A549 (cell line): ENCODE measurements at regions not wholly inside any gene's neighbourhood (a gene's known extent, or its start where the extent isn't known, plus 50 kb on each side); places are given as distances from the start of the nearest gene placed in this dataset.

Source experiments
- CHD4 ChIP-seq: fragments of 200-600 bp; sonication (generic); IDR thresholded peaks from 2 replicates; pipeline ENCODE4 v1.6.1; 2016; ENCODE audit warnings: antibody characterized with exemption, mild to moderate bottlenecking, borderline replicate concordance
- EP300 ChIP-seq, 2 experiments: fragments of >200 bp; sonication (Bioruptor Twin); formaldehyde crosslinking; IDR thresholded peaks; 2 replicates in 1 of 2; 3 replicates in 1 of 2; pipeline ENCODE4 v1.6.1; 2016 to 2017
- HOXA7 ChIP-seq: fragments of 250-450 bp; sonication (Bioruptor Pico); IDR thresholded peaks from 2 replicates; pipeline ENCODE4 v1.5.0; 2020; ENCODE audit warnings: mild to moderate bottlenecking, moderate library complexity
- MYC ChIP-seq: IDR thresholded peaks from 2 replicates; pipeline ENCODE4 v1.6.1; 2012; ENCODE audit warnings: mild to moderate bottlenecking, inconsistent platforms, low read length, improper control_type of control experiment, borderline replicate concordance
- NFE2L2 ChIP-seq: fragments of 150-350 bp; conservative IDR thresholded peaks from 2 replicates; pipeline ENCODE4 v1.6.1; 2014; ENCODE audit warnings: low read length
- POLR2A ChIP-seq: IDR thresholded peaks from 2 replicates; pipeline ENCODE4 v1.6.1; 2012; ENCODE audit warnings: mild to moderate bottlenecking, low read length
- RAD21 ChIP-seq, 2 experiments: fragments of >200 bp in 1 of 2; sonication (Bioruptor Twin) in 1 of 2; formaldehyde crosslinking in 1 of 2; IDR thresholded peaks in 1 of 2; conservative IDR thresholded peaks in 1 of 2; 2 replicates in 1 of 2; 3 replicates in 1 of 2; pipeline ENCODE4 v1.6.1; 2012 to 2018; ENCODE audit warnings: inconsistent platforms in 1 of 2
- RNF2 ChIP-seq: fragments of 200-600 bp; sonication (generic); IDR thresholded peaks from 2 replicates; pipeline ENCODE4 v1.6.1; 2016; ENCODE audit warnings: low read depth, mild to moderate bottlenecking, antibody characterized with exemption, moderate library complexity, borderline replicate concordance
- TF ChIP-seq, protein P1 (sequence below): fragments of >200 bp; sonication (Bioruptor Twin); formaldehyde crosslinking; IDR thresholded peaks from 3 replicates; pipeline ENCODE4 v1.5.1; 2016
- TF ChIP-seq, protein P2 (sequence below): IDR thresholded peaks from 2 replicates; pipeline ENCODE4 v1.6.1; 2012

DNA sequence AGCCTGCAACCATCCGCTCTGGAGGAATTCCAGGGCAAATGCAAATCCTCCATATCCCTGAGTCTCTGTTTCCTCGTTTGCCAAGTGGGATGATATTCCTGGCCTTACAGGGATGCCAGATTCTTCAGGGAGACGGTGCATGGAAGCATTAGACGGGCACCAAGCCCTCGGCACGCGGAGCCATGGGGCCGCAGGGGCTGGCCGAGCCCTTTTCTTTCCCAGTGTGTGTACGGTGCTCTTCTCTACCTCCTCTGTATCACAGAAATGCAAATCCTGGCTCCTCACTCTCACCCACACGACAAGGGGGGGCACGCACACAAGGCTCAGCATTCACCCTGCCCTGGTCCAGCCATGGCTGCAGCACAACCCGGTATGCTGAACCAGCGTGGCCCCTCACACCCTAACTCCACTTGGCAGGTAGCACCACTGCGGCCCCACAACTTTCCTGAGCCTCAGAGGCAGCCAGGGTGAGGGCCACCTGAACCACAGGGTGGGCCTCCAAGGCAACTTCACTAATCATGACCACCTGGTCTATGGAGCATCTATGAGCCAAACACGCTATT lies 64.1 kb upstream of the SALL3 start:
- TF ChIP-seq NFE2L2 (no peak), CHD4 (no peak), POLR2A (no peak), EP300 (IDR thresholded peaks at IDR 0.05) (no peak), RAD21 (conservative IDR thresholded peaks at IDR 0.05 in 1 of 2, IDR thresholded peaks at IDR 0.05 in 1 of 2) (no peak), MYC (no peak), HOXA7 (CRISPR knock-in tag) (no peak), RNF2 (no peak)
- TF ChIP-seq, protein P1, sequence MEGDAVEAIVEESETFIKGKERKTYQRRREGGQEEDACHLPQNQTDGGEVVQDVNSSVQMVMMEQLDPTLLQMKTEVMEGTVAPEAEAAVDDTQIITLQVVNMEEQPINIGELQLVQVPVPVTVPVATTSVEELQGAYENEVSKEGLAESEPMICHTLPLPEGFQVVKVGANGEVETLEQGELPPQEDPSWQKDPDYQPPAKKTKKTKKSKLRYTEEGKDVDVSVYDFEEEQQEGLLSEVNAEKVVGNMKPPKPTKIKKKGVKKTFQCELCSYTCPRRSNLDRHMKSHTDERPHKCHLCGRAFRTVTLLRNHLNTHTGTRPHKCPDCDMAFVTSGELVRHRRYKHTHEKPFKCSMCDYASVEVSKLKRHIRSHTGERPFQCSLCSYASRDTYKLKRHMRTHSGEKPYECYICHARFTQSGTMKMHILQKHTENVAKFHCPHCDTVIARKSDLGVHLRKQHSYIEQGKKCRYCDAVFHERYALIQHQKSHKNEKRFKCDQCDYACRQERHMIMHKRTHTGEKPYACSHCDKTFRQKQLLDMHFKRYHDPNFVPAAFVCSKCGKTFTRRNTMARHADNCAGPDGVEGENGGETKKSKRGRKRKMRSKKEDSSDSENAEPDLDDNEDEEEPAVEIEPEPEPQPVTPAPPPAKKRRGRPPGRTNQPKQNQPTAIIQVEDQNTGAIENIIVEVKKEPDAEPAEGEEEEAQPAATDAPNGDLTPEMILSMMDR: no peak
- TF ChIP-seq, protein P2, sequence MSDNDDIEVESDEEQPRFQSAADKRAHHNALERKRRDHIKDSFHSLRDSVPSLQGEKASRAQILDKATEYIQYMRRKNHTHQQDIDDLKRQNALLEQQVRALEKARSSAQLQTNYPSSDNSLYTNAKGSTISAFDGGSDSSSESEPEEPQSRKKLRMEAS: no peak
